ENCODE measurements at regions not wholly inside any gene's neighbourhood (a gene's known extent, or its start where the extent isn't known, plus 50 kb on each side); places are given as distances from the start of the nearest gene placed in this dataset.
A peak's percentile ranks its signal among the peaks of the same experiment; 100 is the strongest.

DNA sequence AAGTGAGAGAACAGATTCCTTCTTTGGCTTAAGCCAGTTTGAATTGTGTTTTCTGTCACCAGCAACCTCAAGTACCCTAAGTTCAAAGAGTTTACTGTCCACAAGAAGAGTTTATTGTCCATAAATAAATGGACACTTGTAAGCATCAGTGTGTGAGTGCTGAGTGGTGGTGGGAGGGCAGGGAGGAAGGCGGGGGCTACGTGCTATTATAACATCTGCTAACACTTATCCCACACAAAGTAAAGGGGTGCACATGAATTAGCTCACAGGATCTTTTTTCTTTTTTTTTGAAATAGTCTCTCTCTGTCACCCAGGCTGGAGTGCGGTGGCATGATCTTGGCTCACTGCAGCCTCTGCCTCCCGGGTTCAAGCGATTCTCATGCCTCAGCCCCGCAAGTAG lies 87.2 kb downstream of the MICALL2 start:
- WGBS (ENCODE audit: low lambda C conversion rate) = 17% methylated on average over 6 of the region's 6 CpGs

DNA sequence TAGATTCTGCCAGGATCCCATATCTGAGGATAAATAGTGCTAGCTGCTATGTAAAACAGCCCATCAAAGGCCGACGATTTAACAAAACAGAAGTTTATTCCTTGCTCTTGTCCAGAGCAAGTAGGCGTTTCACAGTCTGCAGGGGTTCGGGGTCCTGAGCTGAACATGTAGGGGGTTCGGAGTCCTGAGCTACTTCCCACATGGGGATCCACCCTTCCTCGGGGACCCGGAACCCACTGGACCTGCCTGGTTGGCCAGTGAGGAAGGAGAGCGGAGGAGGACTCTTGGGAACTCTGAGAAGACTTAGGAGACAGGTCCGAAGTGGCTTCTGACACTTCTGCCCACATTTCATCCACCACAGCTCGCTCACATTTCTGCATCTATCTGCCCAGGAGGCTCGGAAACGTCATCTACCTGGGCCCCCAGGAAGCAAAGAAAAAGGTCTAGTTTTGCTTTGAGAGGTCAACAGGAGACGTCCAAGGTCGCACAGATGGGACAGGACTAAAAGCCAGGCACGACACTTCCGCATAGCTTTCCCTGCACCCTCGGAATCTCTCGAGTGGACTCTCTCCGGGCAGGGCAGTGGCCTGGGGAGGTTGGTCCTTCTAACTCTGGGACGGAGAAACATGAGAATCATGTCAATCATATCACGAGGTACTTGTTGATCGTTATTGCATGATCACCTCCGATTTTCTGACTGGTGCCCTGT lies 86.4 kb downstream of the MICALL2 start:
- CTCF ChIA-PET = interaction anchor here (0.6 to 2.2 kb wide), 9 partner anchors 9 to 167 kb away, joined by 3 to 8 read pairs (median 3); no protein-coding TSS in a partner anchor
- H3K36me3 ChIP-seq (replicated peaks in 1 of 2; ENCODE audit: control insufficient read depth in 1 of 2, insufficient read depth in 2 of 2, low read length in 1 of 2) = no peaks in the 10 kb centered on the region

More for the DNA sequence above, 87.2 kb downstream of the MICALL2 start:
- Histone ChIP-seq H3K9ac (no peak overlapping the region), H3K79me2 (ENCODE audit: insufficient read depth) (no peaks in the 10 kb centered on the region), H3K4me3 (ENCODE audit: low read depth in 2 of 2, low read length in 1 of 2) (no peak overlapping the region), H3K36me3 (replicated peaks in 1 of 2; ENCODE audit: control insufficient read depth in 1 of 2, insufficient read depth in 2 of 2, low read length in 1 of 2) (no peaks in the 10 kb centered on the region), H2AFZ (ENCODE audit: low read depth) (no peak overlapping the region), H3K9me3 (no peaks in the 10 kb centered on the region), H3K9me2 (no peaks in the 10 kb centered on the region), H4K20me1 (ENCODE audit: insufficient read depth) (peaks cover 10% of the 10 kb centered on the region; the same call in 1 of the 2 replicates), H3K27me3 (ENCODE audit: insufficient read depth) (peaks cover 97% of the 10 kb centered on the region), H3F3A (replicated peaks; ENCODE audit: insufficient read depth) (peaks cover 8% of the 10 kb centered on the region), H3K4me2 (no peak overlapping the region), H3K4me1 (ENCODE audit: control insufficient read depth in 1 of 2, insufficient read depth in 2 of 2, low read depth in 1 of 2, low read length in 1 of 2) (no peaks in the 10 kb centered on the region), H3K27ac (ENCODE audit: low read depth in 2 of 2, low read length in 1 of 2) (no peak overlapping the region)
- POLR2A ChIA-PET = no interaction called here
- DNase-seq = peak; percentile 22
- TF ChIP-seq, protein P1, sequence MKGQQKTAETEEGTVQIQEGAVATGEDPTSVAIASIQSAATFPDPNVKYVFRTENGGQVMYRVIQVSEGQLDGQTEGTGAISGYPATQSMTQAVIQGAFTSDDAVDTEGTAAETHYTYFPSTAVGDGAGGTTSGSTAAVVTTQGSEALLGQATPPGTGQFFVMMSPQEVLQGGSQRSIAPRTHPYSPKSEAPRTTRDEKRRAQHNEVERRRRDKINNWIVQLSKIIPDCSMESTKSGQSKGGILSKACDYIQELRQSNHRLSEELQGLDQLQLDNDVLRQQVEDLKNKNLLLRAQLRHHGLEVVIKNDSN (IDR thresholded peaks at IDR 0.05; ENCODE audit: borderline replicate concordance, low read depth) = no peak
- TF ChIP-seq RCOR1 (IDR thresholded peaks at IDR 0.05; ENCODE audit: low read length) = no peak
- TF ChIP-seq, protein P2, sequence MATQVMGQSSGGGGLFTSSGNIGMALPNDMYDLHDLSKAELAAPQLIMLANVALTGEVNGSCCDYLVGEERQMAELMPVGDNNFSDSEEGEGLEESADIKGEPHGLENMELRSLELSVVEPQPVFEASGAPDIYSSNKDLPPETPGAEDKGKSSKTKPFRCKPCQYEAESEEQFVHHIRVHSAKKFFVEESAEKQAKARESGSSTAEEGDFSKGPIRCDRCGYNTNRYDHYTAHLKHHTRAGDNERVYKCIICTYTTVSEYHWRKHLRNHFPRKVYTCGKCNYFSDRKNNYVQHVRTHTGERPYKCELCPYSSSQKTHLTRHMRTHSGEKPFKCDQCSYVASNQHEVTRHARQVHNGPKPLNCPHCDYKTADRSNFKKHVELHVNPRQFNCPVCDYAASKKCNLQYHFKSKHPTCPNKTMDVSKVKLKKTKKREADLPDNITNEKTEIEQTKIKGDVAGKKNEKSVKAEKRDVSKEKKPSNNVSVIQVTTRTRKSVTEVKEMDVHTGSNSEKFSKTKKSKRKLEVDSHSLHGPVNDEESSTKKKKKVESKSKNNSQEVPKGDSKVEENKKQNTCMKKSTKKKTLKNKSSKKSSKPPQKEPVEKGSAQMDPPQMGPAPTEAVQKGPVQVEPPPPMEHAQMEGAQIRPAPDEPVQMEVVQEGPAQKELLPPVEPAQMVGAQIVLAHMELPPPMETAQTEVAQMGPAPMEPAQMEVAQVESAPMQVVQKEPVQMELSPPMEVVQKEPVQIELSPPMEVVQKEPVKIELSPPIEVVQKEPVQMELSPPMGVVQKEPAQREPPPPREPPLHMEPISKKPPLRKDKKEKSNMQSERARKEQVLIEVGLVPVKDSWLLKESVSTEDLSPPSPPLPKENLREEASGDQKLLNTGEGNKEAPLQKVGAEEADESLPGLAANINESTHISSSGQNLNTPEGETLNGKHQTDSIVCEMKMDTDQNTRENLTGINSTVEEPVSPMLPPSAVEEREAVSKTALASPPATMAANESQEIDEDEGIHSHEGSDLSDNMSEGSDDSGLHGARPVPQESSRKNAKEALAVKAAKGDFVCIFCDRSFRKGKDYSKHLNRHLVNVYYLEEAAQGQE (IDR thresholded peaks at IDR 0.05; ENCODE audit: low read depth, low read length) = no peak
- no peak for TF ChIP-seq EZH2phosphoT487 (IDR thresholded peaks at IDR 0.05; ENCODE audit: borderline replicate concordance, low read depth)
- no peak for TF ChIP-seq MXI1 (IDR thresholded peaks at IDR 0.05; ENCODE audit: low read depth, low read length)
- TF ChIP-seq RAD21 (IDR thresholded peaks at IDR 0.05; ENCODE audit: low read length) = no peak
- TF ChIP-seq NRF1 (IDR thresholded peaks at IDR 0.05; ENCODE audit: low read depth, low read length) = no peak
- no peak for TF ChIP-seq ELF1 (IDR thresholded peaks at IDR 0.05)
- TF ChIP-seq FOSL2 (IDR thresholded peaks at IDR 0.05; ENCODE audit: borderline replicate concordance, low read depth) = no peak
- TF ChIP-seq JUND (IDR thresholded peaks at IDR 0.05) = no peak
- CTCF ChIA-PET = interaction anchor here (0.8 to 2.2 kb wide), 7 partner anchors 9 to 166 kb away, joined by 3 to 8 read pairs (median 4); no protein-coding TSS in a partner anchor

More for the DNA sequence above, 86.4 kb downstream of the MICALL2 start:
- POLR2A ChIA-PET = no interaction called here
- Histone ChIP-seq H3K4me2 (no peak overlapping the region), H3K79me2 (ENCODE audit: insufficient read depth) (no peaks in the 10 kb centered on the region), H3K4me3 (ENCODE audit: low read depth in 2 of 2, low read length in 1 of 2) (no peak overlapping the region), H3K9me2 (no peaks in the 10 kb centered on the region), H2AFZ (ENCODE audit: low read depth) (no peak overlapping the region), H4K20me1 (ENCODE audit: insufficient read depth) (peaks cover 10% of the 10 kb centered on the region; the same call in 1 of the 2 replicates), H3F3A (replicated peaks; ENCODE audit: insufficient read depth) (peaks cover 3% of the 10 kb centered on the region), H3K27ac (ENCODE audit: low read depth in 2 of 2, low read length in 1 of 2) (no peak overlapping the region), H3K27me3 (ENCODE audit: insufficient read depth) (peaks cover 97% of the 10 kb centered on the region), H3K4me1 (ENCODE audit: control insufficient read depth in 1 of 2, insufficient read depth in 2 of 2, low read depth in 1 of 2, low read length in 1 of 2) (no peaks in the 10 kb centered on the region), H3K9me3 (no peaks in the 10 kb centered on the region), H3K9ac (no peak overlapping the region)
- 13% methylated on average over 21 of the region's 23 CpGs for WGBS (ENCODE audit: low lambda C conversion rate)
- DNase-seq = no peak
- TF ChIP-seq TAF1 (IDR thresholded peaks at IDR 0.05; ENCODE audit: borderline replicate concordance, low read depth, low read length) (no peak), NRF1 (IDR thresholded peaks at IDR 0.05; ENCODE audit: low read depth, low read length) (no peak), JUND (IDR thresholded peaks at IDR 0.05) (no peak), GATA2 (CRISPR knock-in tag; IDR thresholded peaks at IDR 0.05) (no peak), ELF1 (IDR thresholded peaks at IDR 0.05) (no peak), YY1 (IDR thresholded peaks at IDR 0.05; ENCODE audit: low read depth) (no peak), TCF12 (IDR thresholded peaks at IDR 0.05) (no peak), GABPA (IDR thresholded peaks at IDR 0.05; ENCODE audit: low read depth) (no peak), RFX5 (IDR thresholded peaks at IDR 0.05; ENCODE audit: low read length) (no peak)
- TF ChIP-seq, protein P3, sequence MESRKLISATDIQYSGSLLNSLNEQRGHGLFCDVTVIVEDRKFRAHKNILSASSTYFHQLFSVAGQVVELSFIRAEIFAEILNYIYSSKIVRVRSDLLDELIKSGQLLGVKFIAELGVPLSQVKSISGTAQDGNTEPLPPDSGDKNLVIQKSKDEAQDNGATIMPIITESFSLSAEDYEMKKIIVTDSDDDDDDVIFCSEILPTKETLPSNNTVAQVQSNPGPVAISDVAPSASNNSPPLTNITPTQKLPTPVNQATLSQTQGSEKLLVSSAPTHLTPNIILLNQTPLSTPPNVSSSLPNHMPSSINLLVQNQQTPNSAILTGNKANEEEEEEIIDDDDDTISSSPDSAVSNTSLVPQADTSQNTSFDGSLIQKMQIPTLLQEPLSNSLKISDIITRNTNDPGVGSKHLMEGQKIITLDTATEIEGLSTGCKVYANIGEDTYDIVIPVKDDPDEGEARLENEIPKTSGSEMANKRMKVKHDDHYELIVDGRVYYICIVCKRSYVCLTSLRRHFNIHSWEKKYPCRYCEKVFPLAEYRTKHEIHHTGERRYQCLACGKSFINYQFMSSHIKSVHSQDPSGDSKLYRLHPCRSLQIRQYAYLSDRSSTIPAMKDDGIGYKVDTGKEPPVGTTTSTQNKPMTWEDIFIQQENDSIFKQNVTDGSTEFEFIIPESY (IDR thresholded peaks at IDR 0.05; ENCODE audit: borderline replicate concordance, low read depth) = no peak
- TF ChIP-seq, protein P4, sequence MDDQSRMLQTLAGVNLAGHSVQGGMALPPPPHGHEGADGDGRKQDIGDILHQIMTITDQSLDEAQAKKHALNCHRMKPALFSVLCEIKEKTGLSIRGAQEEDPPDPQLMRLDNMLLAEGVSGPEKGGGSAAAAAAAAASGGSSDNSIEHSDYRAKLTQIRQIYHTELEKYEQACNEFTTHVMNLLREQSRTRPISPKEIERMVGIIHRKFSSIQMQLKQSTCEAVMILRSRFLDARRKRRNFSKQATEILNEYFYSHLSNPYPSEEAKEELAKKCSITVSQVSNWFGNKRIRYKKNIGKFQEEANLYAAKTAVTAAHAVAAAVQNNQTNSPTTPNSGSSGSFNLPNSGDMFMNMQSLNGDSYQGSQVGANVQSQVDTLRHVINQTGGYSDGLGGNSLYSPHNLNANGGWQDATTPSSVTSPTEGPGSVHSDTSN (IDR thresholded peaks at IDR 0.05) = no peak
